K562 (cell line): ENCODE measurements at regions not wholly inside any gene's neighbourhood (a gene's known extent, or its start where the extent isn't known, plus 50 kb on each side); places are given as distances from the start of the nearest gene placed in this dataset.

Experiments
- ATAC-seq: fragments of 200-7000 bp; cut with Tn5 transposase; 3 replicates; pipeline ENCODE4 v1.9.1; 2020; ENCODE audit warnings: moderate library complexity
- BruUV-seq: library from RNA; stranded (reverse); fragments of 400-500 nt; replicated peaks from 2 replicates; lab custom pipeline; 2021; lab: Mats Ljungman, UMichigan
- CTCF ChIA-PET: fragments of 300-600 bp; formaldehyde crosslinking; extraction: SDS; loops from one replicate; lab custom pipeline; 2021; ENCODE audit warnings: low intra/inter-chr PET ratio; lab: Yijun Ruan, JAX
- POLR2A ChIA-PET: fragments of 300-600, 350-650 bp; sonication (Branson Sonifier 250); formaldehyde crosslinking; extraction: SDS; loops from one replicate; lab custom pipeline; 2021; ENCODE audit warnings: antibody characterized with exemption, inconsistent platforms; lab: Yijun Ruan, JAX
- DNase-seq, 4 experiments: peaks; one replicate each; pipeline versions ENCODE4 v3.0.0 to v3.0.0-alpha.2; 2011 to 2018; ENCODE audit warnings: low spot score in 3 of 4, mixed read lengths in 3 of 4; ENCODE audit errors: extremely low read depth in 1 of 4
- FAIRE-seq: peaks from 2 replicates; lab custom pipeline; 2011; peaks lifted over from hg19 to GRCh38; lab: Jason Lieb, UNC
- H2AFZ ChIP-seq: 2 replicates; pipeline ENCODE4 v1.6.0; 2011; ENCODE audit warnings: low read depth, low read length, control low read depth, inconsistent platforms
- H3K27ac ChIP-seq: fragments of 200-600 bp; 3 replicates; pipeline ENCODE4 v1.8.0; 2011; ENCODE audit warnings: low read depth, mild to moderate bottlenecking, control low read depth, inconsistent platforms, low read length, moderate library complexity, mixed read lengths; ENCODE audit errors: extremely low read depth
- H3K27me3 ChIP-seq, 2 experiments: fragments of 300-600 bp in 1 of 2; 2 replicates in 1 of 2; 3 replicates in 1 of 2; pipeline versions ENCODE4 v1.6.0 to v1.8.0; 2011; ENCODE audit warnings: inconsistent platforms in 2 of 2, low read length in 2 of 2, mild to moderate bottlenecking in 1 of 2, mixed read lengths in 1 of 2, moderate library complexity in 1 of 2; ENCODE audit not compliant: control insufficient read depth in 2 of 2, insufficient read depth in 2 of 2
- H3K36me3 ChIP-seq: fragments of 300-600 bp; 3 replicates; pipeline ENCODE4 v1.8.0; 2011; ENCODE audit warnings: mild to moderate bottlenecking, low read length, inconsistent platforms; ENCODE audit not compliant: control insufficient read depth, insufficient read depth
- H3K4me1 ChIP-seq, 2 experiments: fragments of 200-600 bp in 1 of 2; replicated peaks in 1 of 2; 2 replicates in 1 of 2; 3 replicates in 1 of 2; pipeline versions ENCODE4 v1.5.1 to v1.8.0; 2011; ENCODE audit warnings: inconsistent platforms in 2 of 2, low read length in 2 of 2, mild to moderate bottlenecking in 1 of 2, mixed read lengths in 1 of 2, moderate library complexity in 1 of 2; ENCODE audit not compliant: control insufficient read depth in 2 of 2, insufficient read depth in 2 of 2
- H3K4me2 ChIP-seq: 2 replicates; pipeline ENCODE4 v1.6.1; 2011; ENCODE audit warnings: low read length, control low read depth, inconsistent platforms, mixed read lengths; ENCODE audit not compliant: insufficient read depth
- H3K4me3 ChIP-seq: fragments of 200-600 bp; sonication (generic), shearing (Covaris generic); 2 replicates; pipeline ENCODE4 v1.5.1; 2016; ENCODE audit warnings: control low read depth, inconsistent platforms
- H3K79me2 ChIP-seq: fragments of 200-600 bp; 3 replicates; pipeline ENCODE4 v1.8.0; 2011; ENCODE audit warnings: low read length, inconsistent platforms; ENCODE audit not compliant: control insufficient read depth, insufficient read depth
- H3K9ac ChIP-seq, 2 experiments: 2 replicates each; pipeline versions ENCODE4 v1.6.0 to v1.6.1; 2011; ENCODE audit warnings: low read depth in 2 of 2, low read length in 2 of 2, control low read depth in 1 of 2, inconsistent platforms in 1 of 2, mild to moderate bottlenecking in 1 of 2, mixed read lengths in 1 of 2; ENCODE audit not compliant: insufficient read depth in 1 of 2
- H3K9me1 ChIP-seq: one replicate; pipeline ENCODE4 v1.6.0; 2011; ENCODE audit warnings: inconsistent platforms, mild to moderate bottlenecking, low read length, moderate library complexity; ENCODE audit not compliant: control insufficient read depth, insufficient read depth
- H3K9me3 ChIP-seq: replicated peaks from 2 replicates; pipeline ENCODE4 v1.5.1; 2011; ENCODE audit warnings: low read depth, low read length, inconsistent platforms; ENCODE audit not compliant: control insufficient read depth, insufficient read depth
- H4K20me1 ChIP-seq: replicated peaks from 2 replicates; pipeline ENCODE4 v1.6.1; 2011; ENCODE audit warnings: low read length, inconsistent platforms, mixed read lengths; ENCODE audit not compliant: control insufficient read depth, insufficient read depth
- DNMT1 ChIP-seq: fragments of 450-650 bp; IDR thresholded peaks from 2 replicates; pipeline ENCODE4 v1.6.1; 2016; ENCODE audit warnings: antibody characterized with exemption, mild to moderate bottlenecking
- ERF ChIP-seq: fragments of 450-650 bp; formaldehyde crosslinking; IDR thresholded peaks from 2 replicates; pipeline ENCODE4 v1.4.0; 2020; ENCODE audit warnings: mild to moderate bottlenecking, mixed read lengths
- FOXP4 ChIP-seq: sonication (generic); formaldehyde crosslinking; IDR thresholded peaks from 2 replicates; pipeline ENCODE4 v1.8.0; 2022; ENCODE audit warnings: mild to moderate bottlenecking, missing genetic modification reagents, borderline replicate concordance
- HDGF ChIP-seq: fragments of 450-650 bp; IDR thresholded peaks from 2 replicates; pipeline ENCODE4 v1.6.1; 2016
- HOMEZ ChIP-seq: fragments of 250-450 bp; sonication (Bioruptor Pico); IDR thresholded peaks from 2 replicates; pipeline ENCODE4 v1.4.0; 2020; ENCODE audit warnings: mild to moderate bottlenecking, moderate library complexity
- NFIC ChIP-seq: fragments of 450-650 bp; IDR thresholded peaks from 2 replicates; pipeline ENCODE4 v1.6.1; 2017; ENCODE audit warnings: mild to moderate bottlenecking, inconsistent platforms
- POU5F1 ChIP-seq: fragments of 150-350 bp; IDR thresholded peaks from 2 replicates; pipeline ENCODE4 v1.6.1; 2014; ENCODE audit warnings: borderline replicate concordance, low read length, low read depth, mild to moderate bottlenecking; ENCODE audit not compliant: partially characterized antibody
- SNAPC5 ChIP-seq: fragments of 250-450 bp; sonication (Bioruptor Pico); IDR thresholded peaks from 2 replicates; pipeline ENCODE4 v1.8.0; 2021; ENCODE audit warnings: moderate library complexity, mild to moderate bottlenecking, inconsistent platforms
- TFE3 ChIP-seq: fragments of 450-650 bp; formaldehyde crosslinking; IDR thresholded peaks from 2 replicates; pipeline ENCODE4 v1.4.0; 2020; ENCODE audit warnings: mild to moderate bottlenecking, mixed read lengths
- WHSC1 ChIP-seq: IDR thresholded peaks from one replicate; pipeline ENCODE4 v1.6.1; 2012; ENCODE audit warnings: low read length, control low read depth, inconsistent platforms
- ZNF274 ChIP-seq: IDR thresholded peaks from 2 replicates; pipeline ENCODE4 v1.6.1; 2011; ENCODE audit warnings: low read depth, mild to moderate bottlenecking, low read length, moderate library complexity, borderline replicate concordance
- ZNF586 ChIP-seq: fragments of 450-650 bp; formaldehyde crosslinking; conservative IDR thresholded peaks from 2 replicates; pipeline ENCODE4 v1.4.0; 2020; ENCODE audit warnings: mild to moderate bottlenecking, moderate library complexity
- ZNF717 ChIP-seq: fragments of 250-450 bp; sonication (Bioruptor Pico); IDR thresholded peaks from 2 replicates; pipeline ENCODE4 v1.5.0; 2021
- WGBS: fragments of 100-300 bp; shearing (Covaris generic); methylation state at CpG from one replicate; pipeline ENCODE4 v1.1.6; 2016; ENCODE audit warnings: low coverage, mixed read lengths; ENCODE audit not compliant: insufficient coverage; ENCODE audit errors: missing lambda C conversion rate; 5-methylcytosine and 5-hydroxymethylcytosine counted together
- in situ Hi-C: fragments of 300-500 bp; cut with MboI; formaldehyde crosslinking; loops from 4 replicates; pipeline ENCODE4 v1.15.0; 2018; ENCODE audit warnings: inconsistent platforms, mixed read lengths
- intact Hi-C: fragments of 100-400 bp; cut with micrococcal nuclease; formaldehyde crosslinking; loops from 2 replicates; pipeline ENCODE4 v1.14.2; 2022

- no peak overlapping the region for H3K4me2 ChIP-seq
- POLR2A ChIA-PET = no interaction called here
- ATAC-seq = no peak
These were observed 162.3 kb downstream of the SEM1 start for GRCh38 chr7:96547371-96547811.

More at GRCh38 chr7:96547371-96547811, 162.3 kb downstream of the SEM1 start:
- no peaks in the 10 kb centered on the region for H3K9me3 ChIP-seq
- H2AFZ ChIP-seq = no peak overlapping the region
- CTCF ChIA-PET = no interaction called here
- H3K27me3 ChIP-seq = no peaks in the 10 kb centered on the region; a peak in 1 of 5 replicates
- H3K27ac ChIP-seq = no peak overlapping the region
- intact Hi-C loops (no loop called here), in situ Hi-C loops (no loop called here)
- no peak overlapping the region for H3K4me3 ChIP-seq
- H3K79me2 ChIP-seq = no peaks in the 10 kb centered on the region
- H3K4me1 ChIP-seq = no peaks in the 10 kb centered on the region
- H4K20me1 ChIP-seq = no peaks in the 10 kb centered on the region
- no peak for FAIRE-seq
- no TSS peak for BruUV-seq
- H3K9me1 ChIP-seq = no peaks in the 10 kb centered on the region
- TF ChIP-seq ERF (CRISPR knock-in tag) (no peak), ZNF586 (CRISPR knock-in tag) (no peak), FOXP4 (CRISPR knock-in tag) (no peak), SNAPC5 (no peak), POU5F1 (no peak), NFIC (no peak), WHSC1 (no peak), HOMEZ (no peak), DNMT1 (no peak), ZNF717 (no peak), ZNF274 (no peak), TFE3 (no peak), HDGF (no peak)
- DNase-seq = no peak
- H3K36me3 ChIP-seq = no peaks in the 10 kb centered on the region
- no peak overlapping the region for H3K9ac ChIP-seq
- 2% methylated on average over 3 of the region's 3 CpGs for WGBS
